GM19324 (cell line): ENCODE measurements at regions not wholly inside any gene's neighbourhood (a gene's known extent, or its start where the extent isn't known, plus 50 kb on each side); places are given as distances from the start of the nearest gene placed in this dataset.
"Not testable (repeated sequence)": the region's sequence is repeated elsewhere in the genome, so short reads cannot be mapped to it uniquely, and the experiment has no call there.

ENCODE experiments used
- ATAC-seq: cut with Tn5 transposase; IDR thresholded peaks from one replicate; pipeline ENCODE4 v1.9.1; 2021; ENCODE audit warnings: mild to moderate bottlenecking, moderate library complexity; ENCODE audit not compliant: unreplicated experiment, low FRiP score

GRCh38 chr2:47653902-47654789 lies 83.4 kb upstream of the KCNK12 start:
- ATAC-seq, result no peak

DNA sequence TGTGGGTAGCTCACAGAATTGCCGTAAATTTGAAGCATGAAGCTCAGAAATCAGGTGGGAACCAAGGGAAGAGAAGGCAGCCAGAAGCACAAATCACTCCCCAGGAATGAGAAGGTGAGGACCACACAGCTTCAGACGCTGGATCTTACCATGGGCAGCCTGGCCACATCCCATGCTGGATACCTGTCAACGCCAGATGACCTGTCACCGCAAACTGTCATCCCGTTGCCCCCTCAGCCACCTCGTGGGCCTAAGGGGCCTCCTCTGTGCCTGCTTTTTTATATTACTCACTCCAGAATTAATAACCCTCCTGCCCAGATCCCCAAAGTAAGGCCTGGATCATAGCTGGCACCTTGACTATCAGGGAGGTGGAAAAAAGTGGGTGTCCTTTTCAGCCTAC lies 82.3 kb upstream of the KCNK12 start:
- ATAC-seq, result no peak

DNA sequence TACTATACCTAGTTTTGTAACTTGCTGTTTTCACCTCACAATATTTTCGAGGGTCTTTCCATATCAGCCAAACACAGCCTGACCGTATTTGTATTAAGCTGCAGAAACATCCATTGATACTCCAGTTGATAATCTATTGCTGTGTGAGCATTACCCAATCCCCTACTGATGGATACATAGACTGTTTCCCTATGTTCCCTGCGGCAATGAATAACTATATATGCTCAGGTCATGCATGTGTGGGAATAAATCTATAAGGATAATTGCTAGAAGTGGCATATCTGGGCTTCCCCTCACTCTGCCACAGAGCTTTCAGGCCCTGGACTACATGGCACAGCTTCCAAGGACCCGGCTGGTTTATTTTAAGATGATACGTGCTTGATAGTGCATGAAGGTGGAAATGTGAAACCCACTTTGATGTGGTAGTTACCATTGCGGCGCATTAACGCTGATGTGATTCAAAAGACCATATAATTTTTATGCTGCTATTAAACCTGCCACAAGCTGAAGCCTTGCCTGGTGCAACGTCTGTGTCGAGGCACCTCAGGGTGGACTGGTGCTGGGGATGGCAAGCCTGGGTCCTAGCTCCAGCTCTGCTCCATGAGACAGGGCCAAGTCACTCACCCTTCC lies 81.4 kb upstream of the KCNK12 start:
- ATAC-seq, result no peak

GRCh38 chr2:47651296-47651695 lies 80.5 kb upstream of the KCNK12 start:
- no peak for ATAC-seq

DNA sequence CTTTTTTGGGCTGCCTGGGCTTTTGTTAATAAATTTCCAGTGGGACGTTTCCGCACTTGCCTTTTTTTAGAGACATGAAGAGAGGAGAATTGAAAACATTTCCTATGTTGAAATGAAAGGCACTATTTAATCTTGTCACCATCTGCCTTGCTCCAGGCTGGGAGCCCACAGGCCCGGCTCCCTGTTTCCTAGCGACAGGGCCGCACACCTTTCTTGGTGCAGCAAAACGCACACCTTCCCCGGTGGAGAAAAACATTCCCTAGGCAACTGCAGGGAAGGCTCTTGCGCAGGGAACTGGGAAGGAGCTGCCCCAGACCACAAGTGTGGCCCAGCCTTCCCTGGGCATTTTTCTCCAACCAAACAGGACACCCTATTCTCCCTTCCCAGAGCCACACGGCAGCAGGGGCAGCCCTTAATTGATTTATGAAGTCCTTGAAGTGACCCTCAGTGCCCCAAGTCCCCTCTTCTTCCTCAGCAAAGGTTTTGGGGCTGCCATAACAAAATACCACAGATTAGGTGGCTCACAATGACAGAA lies 79.3 kb upstream of the KCNK12 start:
- ATAC-seq, result no peak

DNA sequence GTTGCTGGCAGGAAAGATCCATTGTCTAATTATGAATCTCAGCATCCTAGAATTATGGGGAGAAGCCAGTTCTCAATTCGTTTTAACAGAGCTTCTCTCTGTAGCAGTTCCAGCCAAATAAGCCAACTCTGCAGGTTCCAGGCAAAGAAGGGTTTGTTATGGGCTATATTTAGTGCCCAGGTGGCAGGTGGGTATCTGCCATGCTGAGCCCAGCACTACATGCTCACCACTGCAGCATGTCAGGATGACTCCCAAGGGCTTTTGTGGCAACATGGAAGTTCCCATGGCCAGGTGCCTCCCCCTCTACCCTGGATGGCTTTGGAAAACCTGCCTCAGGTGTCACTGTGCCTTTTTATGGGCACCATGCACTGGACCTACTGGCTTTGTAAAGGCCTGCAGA lies 74.5 kb upstream of the KCNK12 start:
- ATAC-seq, result no peak

DNA sequence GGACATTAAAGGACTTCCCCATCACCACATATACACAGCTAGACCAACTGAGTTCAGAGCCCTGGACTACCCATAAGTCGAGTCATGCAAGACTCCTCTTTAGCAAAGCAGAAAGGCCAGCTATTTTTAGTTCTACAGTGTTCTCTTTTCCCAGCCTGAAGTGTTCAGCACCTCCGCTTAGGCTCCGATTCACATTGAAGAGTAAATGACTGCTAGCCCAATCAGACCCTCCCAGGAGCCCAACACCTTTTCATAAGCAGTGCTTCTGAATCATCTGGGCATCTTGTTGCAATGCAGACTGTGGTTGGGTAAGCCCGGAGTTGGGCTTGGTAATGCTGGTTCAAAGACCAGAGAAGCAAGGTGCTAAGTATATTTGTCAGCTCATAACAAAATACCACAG lies 73.6 kb upstream of the KCNK12 start:
- no peak for ATAC-seq

DNA sequence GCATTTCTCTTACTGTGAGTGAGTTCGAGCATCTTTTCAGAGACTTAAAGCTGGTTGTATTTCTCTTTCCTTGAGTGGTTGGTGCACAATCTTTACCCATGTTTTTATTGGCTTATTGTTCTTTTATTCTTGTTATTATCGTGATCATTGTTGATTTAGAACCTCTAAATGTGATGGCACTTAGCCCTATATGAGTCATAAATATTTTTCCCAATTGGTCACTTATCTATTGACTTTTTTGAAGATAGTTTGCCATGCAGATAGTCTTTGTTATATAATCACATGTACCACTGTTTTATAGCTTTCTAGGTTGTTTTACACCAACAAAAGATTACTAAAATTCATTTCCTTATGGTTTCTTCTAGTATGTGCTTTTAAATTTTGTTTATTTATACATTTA lies 70.6 kb upstream of the KCNK12 start:
- no peak for ATAC-seq

DNA sequence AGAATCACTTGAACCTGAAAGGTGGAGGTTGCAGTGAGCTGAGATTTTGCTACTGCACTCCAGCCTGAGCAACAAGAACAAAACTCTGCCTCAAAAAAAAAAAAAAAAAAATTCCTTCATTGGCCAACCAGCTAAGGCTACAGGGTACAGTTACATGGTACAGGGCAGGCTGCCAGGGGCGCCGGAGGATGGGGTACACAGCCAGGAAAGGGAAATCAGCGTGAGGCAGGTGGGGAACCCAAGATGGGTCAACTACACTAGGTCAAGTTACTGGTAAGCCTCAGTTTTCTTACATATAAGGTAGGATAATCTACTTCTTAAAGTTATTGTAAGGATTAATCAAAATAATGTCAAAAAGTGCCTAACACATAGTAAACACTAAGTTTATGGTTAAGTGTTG lies 69.6 kb upstream of the KCNK12 start:
- no peak for ATAC-seq

- ATAC-seq, result no peak
These were observed 68.7 kb upstream of the KCNK12 start for GRCh38 chr2:47639467-47639866.

DNA sequence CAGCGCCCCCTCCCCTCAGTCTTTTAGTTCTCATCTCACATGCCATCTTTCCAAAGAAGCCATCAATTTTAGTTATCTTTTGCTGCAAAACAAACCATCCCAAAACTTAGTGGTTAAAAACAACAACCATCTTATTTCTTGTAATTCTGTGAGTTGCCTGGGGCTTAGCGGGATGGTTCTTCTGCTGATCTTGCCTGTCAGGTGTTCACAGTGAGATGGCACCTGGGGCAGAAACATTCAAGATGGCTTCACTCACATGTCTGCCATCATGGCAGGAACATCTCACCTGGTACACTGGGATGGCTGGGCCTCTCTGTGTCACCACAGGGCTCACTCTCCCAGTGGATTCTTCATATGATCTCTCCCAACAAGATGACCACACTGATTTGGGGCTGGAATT lies 67.6 kb upstream of the KCNK12 start:
- no peak for ATAC-seq

DNA sequence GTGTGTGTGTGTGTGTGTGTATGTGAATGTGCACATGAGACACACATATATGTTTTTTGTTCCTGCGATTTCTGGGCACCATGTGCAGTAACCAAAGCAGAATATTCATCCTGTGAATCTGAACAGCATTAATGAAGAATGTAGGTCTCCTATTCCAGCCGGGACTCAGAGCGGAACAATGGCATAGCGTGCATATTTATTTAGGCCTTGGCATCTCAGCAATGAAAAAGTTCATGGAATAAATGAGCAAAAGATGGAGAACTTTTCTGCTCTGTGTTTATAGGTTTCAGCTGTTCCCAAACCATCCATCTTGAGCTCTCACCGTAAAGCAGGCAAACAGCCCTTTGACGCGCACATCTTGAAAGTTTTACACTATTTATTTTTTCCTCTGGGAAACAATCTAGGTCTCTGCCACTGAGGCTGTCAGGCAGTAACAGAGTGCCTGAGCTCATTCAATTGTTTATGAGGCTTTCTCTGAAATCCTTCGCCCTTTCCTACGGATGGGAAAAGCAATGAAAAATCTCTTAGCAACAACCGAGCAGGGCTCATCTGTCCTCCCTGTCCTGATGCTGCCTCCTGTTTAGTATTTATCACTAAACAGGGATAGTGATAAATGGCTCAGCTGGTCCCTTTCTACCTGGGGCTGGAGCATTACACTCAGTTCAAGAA lies 65.9 kb upstream of the KCNK12 start:
- no peak for ATAC-seq

GRCh38 chr2:47636176-47636575 lies 65.4 kb upstream of the KCNK12 start:
- no peak for ATAC-seq

DNA sequence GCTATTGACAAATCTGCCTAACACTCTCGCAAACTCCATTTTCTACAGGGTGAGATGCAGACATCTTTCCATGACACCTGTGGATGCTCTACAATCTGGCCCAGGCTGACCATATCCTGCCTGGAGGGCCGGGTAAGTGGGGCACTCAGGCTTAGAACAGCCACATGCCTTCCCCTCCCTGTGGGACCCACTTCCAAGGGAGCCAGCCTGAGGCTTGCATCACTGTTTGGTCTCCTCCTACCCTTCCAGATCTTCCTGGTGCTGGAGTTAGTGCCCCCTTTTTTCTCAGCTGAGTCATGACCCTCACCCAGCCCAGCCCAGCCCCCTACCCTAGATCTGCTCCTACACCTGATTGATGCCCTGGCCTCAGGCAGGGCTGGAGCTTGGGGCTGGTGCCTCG lies 62.0 kb upstream of the KCNK12 start:
- no peak for ATAC-seq

DNA sequence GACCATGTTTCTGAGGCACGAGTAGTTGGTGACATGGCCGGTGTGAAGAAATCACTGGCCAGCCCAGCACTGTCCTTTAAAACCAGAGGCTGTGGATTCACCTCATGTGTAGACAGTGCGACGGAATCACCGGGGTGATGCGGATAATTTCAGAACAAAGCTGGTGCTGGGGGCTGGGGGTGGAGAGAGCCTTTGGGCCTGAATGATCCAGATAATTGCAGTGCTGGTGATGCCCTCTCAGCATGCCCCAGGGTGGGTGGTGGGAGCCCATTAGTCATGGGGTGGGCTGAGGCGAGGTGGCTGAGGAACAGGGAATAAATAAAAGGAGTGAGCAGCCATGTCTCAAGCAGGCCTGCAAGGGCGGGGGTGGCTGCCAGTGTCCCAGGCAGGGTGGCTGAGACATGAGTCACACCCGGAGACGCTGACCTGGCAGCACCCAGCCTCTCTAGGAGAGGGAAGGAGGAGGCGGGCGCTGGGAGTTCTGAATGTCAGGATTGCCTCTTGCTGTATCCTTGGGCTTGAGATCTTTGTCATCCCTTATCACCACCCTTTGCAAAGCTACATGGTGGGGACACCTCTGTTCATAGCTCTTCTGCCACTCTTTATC lies 61.1 kb upstream of the KCNK12 start:
- ATAC-seq, result no peak

GRCh38 chr2:47631306-47631705 lies 60.5 kb upstream of the KCNK12 start:
- no peak for ATAC-seq

GRCh38 chr2:47629501-47630460 lies 59.0 kb upstream of the KCNK12 start:
- ATAC-seq, result no peak

- ATAC-seq, result no peak
These were observed 58.1 kb upstream of the KCNK12 start for GRCh38 chr2:47628904-47629303.

DNA sequence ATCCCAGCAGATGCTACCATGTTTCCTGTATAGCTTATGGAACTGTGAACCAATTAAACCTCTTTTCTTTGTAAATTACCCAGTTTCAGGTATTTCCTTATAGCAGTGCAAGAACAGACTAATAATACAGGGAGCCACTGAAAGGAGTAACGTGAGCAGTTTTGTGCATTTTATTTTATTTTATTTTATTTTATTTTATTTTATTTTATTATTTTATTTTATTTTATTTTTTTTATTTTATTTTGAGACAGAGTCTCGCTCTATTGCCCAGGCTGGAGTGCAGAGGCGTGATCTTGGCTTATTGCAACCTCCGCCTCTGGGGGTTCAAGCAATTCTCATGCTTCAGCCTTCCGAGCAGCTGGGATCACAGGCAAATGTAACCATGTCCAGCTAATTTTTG lies 55.9 kb upstream of the KCNK12 start:
- no peak for ATAC-seq

- not testable (repeated sequence) for ATAC-seq
These were observed 52.4 kb upstream of the KCNK12 start for GRCh38 chr2:47623140-47623539.
